ENCODE measurements at regions not wholly inside any gene's neighbourhood (a gene's known extent, or its start where the extent isn't known, plus 50 kb on each side); places are given as distances from the start of the nearest gene placed in this dataset.

GRCh38 chr15:70362350-70362749 lies 264.6 kb upstream of the TLE3 start:
- H3K9me3 ChIP-seq, result no peaks in the 10 kb centered on the region
- no peak for DNase-seq
- intact Hi-C loops (cut with DNase I; ENCODE audit: low total_unique reads), result no loop called here

DNA sequence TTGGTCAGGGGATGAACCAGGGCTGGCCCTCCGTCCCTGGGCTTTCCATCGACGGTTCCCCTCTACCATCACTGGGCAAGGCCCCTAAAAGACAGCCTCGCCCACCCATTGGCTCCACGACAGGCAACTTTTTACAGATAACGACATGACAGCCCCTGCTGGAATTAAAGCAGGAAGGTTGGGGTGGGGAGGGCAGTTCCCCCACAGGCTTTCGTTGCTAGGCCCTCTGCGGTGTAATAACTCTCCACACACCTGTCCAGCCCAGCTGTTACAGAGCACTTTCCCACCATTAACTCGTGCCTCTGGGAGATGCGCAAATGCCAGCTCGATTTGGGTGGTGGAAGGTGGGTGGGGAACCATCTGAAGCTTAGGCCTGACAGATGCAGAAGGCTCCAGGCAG lies 264.2 kb upstream of the TLE3 start:
- no peak overlapping the region for H3K4me3 ChIP-seq
- no peak for DNase-seq
- intact Hi-C loops (cut with DNase I; ENCODE audit: low total_unique reads), result no loop called here
- H3K4me1 ChIP-seq, result no peaks in the 10 kb centered on the region
- no peak overlapping the region for H3K27ac ChIP-seq
- no peaks in the 10 kb centered on the region for H3K36me3 ChIP-seq
- no peaks in the 10 kb centered on the region for H3K9me3 ChIP-seq
- no peaks in the 10 kb centered on the region for H3K27me3 ChIP-seq
- TF ChIP-seq, protein P1, sequence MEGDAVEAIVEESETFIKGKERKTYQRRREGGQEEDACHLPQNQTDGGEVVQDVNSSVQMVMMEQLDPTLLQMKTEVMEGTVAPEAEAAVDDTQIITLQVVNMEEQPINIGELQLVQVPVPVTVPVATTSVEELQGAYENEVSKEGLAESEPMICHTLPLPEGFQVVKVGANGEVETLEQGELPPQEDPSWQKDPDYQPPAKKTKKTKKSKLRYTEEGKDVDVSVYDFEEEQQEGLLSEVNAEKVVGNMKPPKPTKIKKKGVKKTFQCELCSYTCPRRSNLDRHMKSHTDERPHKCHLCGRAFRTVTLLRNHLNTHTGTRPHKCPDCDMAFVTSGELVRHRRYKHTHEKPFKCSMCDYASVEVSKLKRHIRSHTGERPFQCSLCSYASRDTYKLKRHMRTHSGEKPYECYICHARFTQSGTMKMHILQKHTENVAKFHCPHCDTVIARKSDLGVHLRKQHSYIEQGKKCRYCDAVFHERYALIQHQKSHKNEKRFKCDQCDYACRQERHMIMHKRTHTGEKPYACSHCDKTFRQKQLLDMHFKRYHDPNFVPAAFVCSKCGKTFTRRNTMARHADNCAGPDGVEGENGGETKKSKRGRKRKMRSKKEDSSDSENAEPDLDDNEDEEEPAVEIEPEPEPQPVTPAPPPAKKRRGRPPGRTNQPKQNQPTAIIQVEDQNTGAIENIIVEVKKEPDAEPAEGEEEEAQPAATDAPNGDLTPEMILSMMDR (IDR thresholded peaks at IDR 0.05), result no peak
- no peak for TF ChIP-seq POLR2A (IDR thresholded peaks at IDR 0.05)

More at GRCh38 chr15:70362350-70362749, 264.6 kb upstream of the TLE3 start:
- no peaks in the 10 kb centered on the region for H3K36me3 ChIP-seq
- no peak for TF ChIP-seq POLR2A (IDR thresholded peaks at IDR 0.05)
- TF ChIP-seq, protein P1 (IDR thresholded peaks at IDR 0.05), result no peak
- H3K4me3 ChIP-seq, result no peak overlapping the region
- H3K4me1 ChIP-seq, result no peaks in the 10 kb centered on the region
- H3K27ac ChIP-seq, result no peak overlapping the region
- no peaks in the 10 kb centered on the region for H3K27me3 ChIP-seq

DNA sequence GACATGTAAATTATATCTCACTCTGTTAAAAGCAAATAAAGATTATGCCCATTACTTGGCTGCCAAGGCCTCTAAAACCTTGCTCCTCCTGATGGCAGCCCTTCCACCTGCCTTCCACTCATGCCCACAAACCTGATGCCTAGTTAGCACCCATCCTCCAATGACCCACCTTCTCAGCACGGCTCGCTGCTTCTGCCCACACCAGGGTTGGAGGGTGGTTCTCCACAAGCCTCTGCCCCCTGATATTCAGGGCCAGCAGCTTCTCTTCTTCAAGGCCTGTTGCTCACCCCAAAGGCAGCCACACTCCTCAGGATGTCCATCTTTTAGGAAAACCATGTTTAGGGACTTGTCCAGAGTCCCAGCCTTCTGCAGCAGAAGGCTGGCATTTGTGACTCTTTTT lies 263.4 kb upstream of the TLE3 start:
- no peaks in the 10 kb centered on the region for H3K36me3 ChIP-seq
- H3K27me3 ChIP-seq, result no peaks in the 10 kb centered on the region
- H3K9me3 ChIP-seq, result no peaks in the 10 kb centered on the region
- DNase-seq, result no peak
- H3K4me3 ChIP-seq, result no peak overlapping the region
- H3K4me1 ChIP-seq, result no peaks in the 10 kb centered on the region
- intact Hi-C loops (cut with DNase I; ENCODE audit: low total_unique reads), result no loop called here
- TF ChIP-seq, protein P1 (IDR thresholded peaks at IDR 0.05), result no peak
- no peak for TF ChIP-seq POLR2A (IDR thresholded peaks at IDR 0.05)
- no peak overlapping the region for H3K27ac ChIP-seq

DNA sequence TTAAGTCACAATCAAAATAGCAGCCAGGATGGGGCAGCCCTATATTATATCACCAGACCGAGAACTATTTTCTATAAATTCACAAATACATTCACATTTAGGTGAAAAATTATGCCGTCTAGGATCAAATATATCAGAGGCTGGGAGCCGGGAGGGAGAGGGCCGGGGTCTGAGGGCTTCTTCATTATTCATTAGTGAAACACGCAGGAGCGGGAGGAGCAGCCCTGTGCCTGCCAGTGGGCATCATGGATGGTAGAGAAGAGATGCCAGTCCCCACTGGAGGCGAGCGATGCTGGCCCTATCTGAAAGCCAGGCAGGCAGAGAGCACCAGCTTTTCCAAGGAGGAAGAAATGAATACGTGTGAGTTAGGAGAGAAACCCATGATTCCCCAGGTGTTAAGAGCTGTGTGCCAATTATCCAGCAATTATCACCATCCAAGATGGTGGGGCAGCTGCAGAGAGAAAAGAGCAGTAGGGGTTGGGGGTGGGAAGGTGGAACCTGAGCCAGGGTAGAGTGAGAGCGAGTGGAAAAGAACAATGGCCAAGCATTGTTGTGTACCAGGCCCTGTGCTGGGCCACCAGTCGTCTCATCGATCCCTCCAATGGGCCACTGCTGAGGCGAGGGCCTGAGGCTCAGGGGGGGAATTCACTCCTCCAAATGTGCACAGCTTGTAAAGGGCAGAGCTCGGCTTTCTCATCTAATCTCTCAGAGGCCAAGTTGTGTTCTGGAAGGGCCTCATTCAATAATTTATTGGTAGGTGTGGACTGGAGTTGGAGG lies 261.3 kb upstream of the TLE3 start:
- Histone ChIP-seq H3K4me3 (no peak overlapping the region), H3K27me3 (no peaks in the 10 kb centered on the region), H3K36me3 (no peaks in the 10 kb centered on the region), H3K9me3 (no peaks in the 10 kb centered on the region), H3K27ac (no peak overlapping the region), H3K4me1 (no peaks in the 10 kb centered on the region)
- intact Hi-C loops (cut with DNase I; ENCODE audit: low total_unique reads), result no loop called here
- DNase-seq, result no peak
- TF ChIP-seq POLR2A (IDR thresholded peaks at IDR 0.05), result no peak
- TF ChIP-seq, protein P1 (IDR thresholded peaks at IDR 0.05), result no peak

DNA sequence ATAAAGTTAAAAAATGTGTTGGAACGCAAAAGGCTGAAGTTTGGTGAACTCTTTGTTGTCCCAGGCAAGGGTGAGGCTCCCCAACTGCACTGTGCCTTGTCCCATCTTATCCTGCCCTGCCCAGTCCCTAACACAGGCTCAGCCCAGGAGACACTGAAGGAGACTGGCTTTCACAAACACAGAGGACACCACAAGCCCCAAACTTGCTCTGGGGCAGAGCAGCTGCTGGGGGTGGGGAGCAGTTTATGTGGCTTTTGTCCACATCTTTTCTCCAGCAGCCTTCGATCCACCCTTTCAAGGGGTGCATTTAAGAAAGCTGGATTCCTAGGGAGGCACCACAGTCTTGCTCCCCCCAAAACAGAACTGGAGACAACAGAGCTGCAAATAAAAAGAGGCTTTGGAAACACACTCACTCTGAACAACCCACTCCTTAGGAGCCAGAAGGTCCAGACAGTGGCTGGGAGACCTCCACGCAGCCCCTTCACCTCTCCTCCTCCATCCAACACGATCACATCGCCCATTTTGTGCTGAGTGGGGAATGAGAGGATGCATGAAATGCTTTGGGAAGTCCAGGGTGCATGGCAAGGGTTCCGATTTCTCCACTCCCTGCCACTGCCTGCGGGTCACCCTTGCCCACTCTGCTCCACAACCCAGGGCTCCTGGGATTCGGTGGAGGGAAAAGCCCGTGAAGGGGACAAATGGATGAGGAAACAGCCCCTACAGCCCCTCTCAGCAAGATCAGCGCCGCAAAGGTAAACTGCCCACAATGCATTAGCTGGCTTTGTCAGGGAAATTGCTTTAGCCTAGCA lies 260.5 kb upstream of the TLE3 start:
- Histone ChIP-seq H3K4me3 (no peak overlapping the region), H3K9me3 (no peaks in the 10 kb centered on the region), H3K27me3 (no peaks in the 10 kb centered on the region), H3K4me1 (no peaks in the 10 kb centered on the region), H3K36me3 (no peaks in the 10 kb centered on the region), H3K27ac (no peak overlapping the region)
- no peak for DNase-seq
- no peak for TF ChIP-seq POLR2A (IDR thresholded peaks at IDR 0.05)
- TF ChIP-seq, protein P1 (IDR thresholded peaks at IDR 0.05), result no peak
- intact Hi-C loops (cut with DNase I; ENCODE audit: low total_unique reads), result no loop called here
